ENCODE measurements at regions not wholly inside any gene's neighbourhood (a gene's known extent, or its start where the extent isn't known, plus 50 kb on each side); places are given as distances from the start of the nearest gene placed in this dataset.
"Not testable (repeated sequence)": the region's sequence is repeated elsewhere in the genome, so short reads cannot be mapped to it uniquely, and the experiment has no call there.

GRCh38 chr6:10337376-10337775 lies 77.5 kb downstream of the TFAP2A start:
- TF ChIP-seq CTCF (IDR thresholded peaks at IDR 0.05; ENCODE audit: low read depth, low read length, missing input control); REST (IDR thresholded peaks at IDR 0.05); EGR1 (IDR thresholded peaks at IDR 0.05; ENCODE audit: low read depth in 2 of 2): not testable (repeated sequence)

Measured in liver (tissue), 3 donors.